Activated naive CD8-positive, alpha-beta T cell treated with anti-CD3 and anti-CD28 coated beads for 36 hours (primary cell): ENCODE measurements at regions not wholly inside any gene's neighbourhood (a gene's known extent, or its start where the extent isn't known, plus 50 kb on each side); places are given as distances from the start of the nearest gene placed in this dataset.

Source experiments
- DNase-seq: peaks from one replicate; pipeline ENCODE4 v3.0.0; 2021
- H3K27ac Mint-ChIP-seq: one replicate; pipeline ENCODE4 v1.8.0; 2022; ENCODE audit warnings: mild to moderate bottlenecking, moderate library complexity, mixed read lengths
- H3K27me3 Mint-ChIP-seq: one replicate; pipeline ENCODE4 v1.8.0; 2022; ENCODE audit warnings: mild to moderate bottlenecking, mixed read lengths
- H3K36me3 Mint-ChIP-seq: one replicate; pipeline ENCODE4 v1.8.0; 2021; ENCODE audit warnings: mild to moderate bottlenecking, mixed read lengths
- H3K4me1 Mint-ChIP-seq: one replicate; pipeline ENCODE4 v1.8.0; 2021; ENCODE audit warnings: mixed read lengths
- H3K4me3 Mint-ChIP-seq: one replicate; pipeline ENCODE4 v1.8.0; 2022; ENCODE audit warnings: mild to moderate bottlenecking, moderate library complexity, mixed read lengths
- H3K9me3 Mint-ChIP-seq: one replicate; pipeline ENCODE4 v1.8.0; 2022; ENCODE audit warnings: mixed read lengths

GRCh38 chr6:113326781-113327180 is 530.4 kb upstream of the MARCKS start:
- H3K4me3 Mint-ChIP-seq: no peak overlapping the region
- H3K27ac Mint-ChIP-seq: no peak overlapping the region
- no peaks in the 10 kb centered on the region for H3K9me3 Mint-ChIP-seq
- DNase-seq: no peak
- H3K27me3 Mint-ChIP-seq: no peaks in the 10 kb centered on the region
- no peaks in the 10 kb centered on the region for H3K36me3 Mint-ChIP-seq
- no peaks in the 10 kb centered on the region for H3K4me1 Mint-ChIP-seq

GRCh38 chr6:113328886-113329381 is 528.2 kb upstream of the MARCKS start:
- no peaks in the 10 kb centered on the region for H3K27me3 Mint-ChIP-seq
- H3K4me3 Mint-ChIP-seq: no peak overlapping the region
- H3K9me3 Mint-ChIP-seq: no peaks in the 10 kb centered on the region

GRCh38 chr6:113329942-113330635 is 527.1 kb upstream of the MARCKS start:
- no peaks in the 10 kb centered on the region for H3K4me1 Mint-ChIP-seq
- H3K27me3 Mint-ChIP-seq: no peaks in the 10 kb centered on the region
- no peak for DNase-seq
- H3K4me3 Mint-ChIP-seq: no peak overlapping the region
- H3K27ac Mint-ChIP-seq: no peak overlapping the region
- no peaks in the 10 kb centered on the region for H3K9me3 Mint-ChIP-seq
- H3K36me3 Mint-ChIP-seq: no peaks in the 10 kb centered on the region

More at GRCh38 chr6:113328886-113329381, 528.2 kb upstream of the MARCKS start:
- no peak overlapping the region for H3K27ac Mint-ChIP-seq
- H3K4me1 Mint-ChIP-seq: no peaks in the 10 kb centered on the region
- no peaks in the 10 kb centered on the region for H3K36me3 Mint-ChIP-seq
- DNase-seq: no peak

DNA sequence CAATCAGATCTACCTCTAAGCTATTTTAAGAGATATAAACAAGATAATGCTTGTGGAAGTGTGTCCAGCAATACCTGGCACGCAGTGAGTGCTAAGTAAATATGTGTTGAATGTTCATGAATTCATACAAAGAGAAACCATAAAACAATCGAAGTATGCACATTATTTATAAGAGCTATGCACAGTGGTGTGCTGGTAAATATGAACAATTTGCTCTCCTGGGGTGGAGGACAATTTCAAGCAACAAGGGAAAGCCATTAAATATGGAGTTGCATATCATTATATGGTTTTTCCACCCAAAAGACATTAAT is 526.6 kb upstream of the MARCKS start:
- Mint-ChIP-seq H3K4me1 (no peaks in the 10 kb centered on the region), H3K36me3 (no peaks in the 10 kb centered on the region), H3K27ac (no peak overlapping the region), H3K9me3 (no peaks in the 10 kb centered on the region), H3K27me3 (no peaks in the 10 kb centered on the region), H3K4me3 (no peak overlapping the region)
- no peak for DNase-seq

- Mint-ChIP-seq H3K27me3 (no peaks in the 10 kb centered on the region), H3K4me3 (no peak overlapping the region), H3K36me3 (no peaks in the 10 kb centered on the region), H3K9me3 (no peaks in the 10 kb centered on the region), H3K27ac (no peak overlapping the region), H3K4me1 (no peaks in the 10 kb centered on the region)
- DNase-seq: no peak
Observed at GRCh38 chr6:113331021-113331420, 526.1 kb upstream of the MARCKS start.

GRCh38 chr6:113338644-113339043 is 518.5 kb upstream of the MARCKS start:
- no peaks in the 10 kb centered on the region for H3K9me3 Mint-ChIP-seq
- no peaks in the 10 kb centered on the region for H3K36me3 Mint-ChIP-seq
- no peaks in the 10 kb centered on the region for H3K27me3 Mint-ChIP-seq
- no peaks in the 10 kb centered on the region for H3K4me1 Mint-ChIP-seq
- no peak for DNase-seq
- no peak overlapping the region for H3K27ac Mint-ChIP-seq
- no peak overlapping the region for H3K4me3 Mint-ChIP-seq

GRCh38 chr6:113339209-113339608 is 517.9 kb upstream of the MARCKS start:
- H3K9me3 Mint-ChIP-seq: no peaks in the 10 kb centered on the region
- no peak for DNase-seq
- H3K27me3 Mint-ChIP-seq: no peaks in the 10 kb centered on the region
- no peaks in the 10 kb centered on the region for H3K36me3 Mint-ChIP-seq
- no peak overlapping the region for H3K4me3 Mint-ChIP-seq
- H3K27ac Mint-ChIP-seq: no peak overlapping the region
- no peaks in the 10 kb centered on the region for H3K4me1 Mint-ChIP-seq

- Mint-ChIP-seq H3K4me1 (no peaks in the 10 kb centered on the region), H3K9me3 (no peaks in the 10 kb centered on the region), H3K27ac (no peak overlapping the region), H3K4me3 (no peak overlapping the region), H3K27me3 (no peaks in the 10 kb centered on the region), H3K36me3 (no peaks in the 10 kb centered on the region)
- DNase-seq: no peak
Observed at GRCh38 chr6:113340371-113340770, 516.8 kb upstream of the MARCKS start.

- Mint-ChIP-seq H3K36me3 (no peaks in the 10 kb centered on the region), H3K4me1 (no peaks in the 10 kb centered on the region), H3K27ac (no peak overlapping the region), H3K27me3 (peaks cover 4% of the 10 kb centered on the region), H3K4me3 (no peak overlapping the region), H3K9me3 (no peaks in the 10 kb centered on the region)
- no peak for DNase-seq
Observed at GRCh38 chr6:113343940-113344339, 513.2 kb upstream of the MARCKS start.

DNA sequence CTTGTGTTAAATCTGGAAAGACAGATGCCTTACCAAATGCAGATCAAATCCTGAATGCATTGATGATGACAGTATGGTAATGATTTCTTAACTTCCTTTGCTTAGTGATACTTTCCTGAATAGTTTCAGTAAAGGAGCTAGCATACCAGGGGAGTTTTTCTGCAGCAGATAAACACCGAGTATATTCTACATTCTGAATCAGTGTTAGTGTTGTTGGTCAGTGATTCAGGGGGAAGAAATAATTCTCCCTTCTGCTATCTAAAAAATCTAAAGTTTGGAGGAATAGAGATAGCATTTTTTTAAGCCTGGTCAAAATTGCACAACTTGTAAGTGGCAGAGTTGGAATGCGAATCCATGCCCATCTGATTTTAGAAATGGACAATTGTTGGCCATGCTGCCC is 512.2 kb upstream of the MARCKS start:
- Mint-ChIP-seq H3K27ac (no peak overlapping the region), H3K27me3 (peaks cover 4% of the 10 kb centered on the region), H3K36me3 (no peaks in the 10 kb centered on the region), H3K9me3 (no peaks in the 10 kb centered on the region), H3K4me1 (no peaks in the 10 kb centered on the region), H3K4me3 (no peak overlapping the region)
- no peak for DNase-seq

GRCh38 chr6:113347436-113347835 is 509.7 kb upstream of the MARCKS start:
- no peak for DNase-seq
- Mint-ChIP-seq H3K4me1 (peaks cover 9% of the 10 kb centered on the region), H3K4me3 (no peak overlapping the region), H3K36me3 (no peaks in the 10 kb centered on the region), H3K27ac (no peak overlapping the region), H3K27me3 (peaks cover 4% of the 10 kb centered on the region), H3K9me3 (no peaks in the 10 kb centered on the region)

DNA sequence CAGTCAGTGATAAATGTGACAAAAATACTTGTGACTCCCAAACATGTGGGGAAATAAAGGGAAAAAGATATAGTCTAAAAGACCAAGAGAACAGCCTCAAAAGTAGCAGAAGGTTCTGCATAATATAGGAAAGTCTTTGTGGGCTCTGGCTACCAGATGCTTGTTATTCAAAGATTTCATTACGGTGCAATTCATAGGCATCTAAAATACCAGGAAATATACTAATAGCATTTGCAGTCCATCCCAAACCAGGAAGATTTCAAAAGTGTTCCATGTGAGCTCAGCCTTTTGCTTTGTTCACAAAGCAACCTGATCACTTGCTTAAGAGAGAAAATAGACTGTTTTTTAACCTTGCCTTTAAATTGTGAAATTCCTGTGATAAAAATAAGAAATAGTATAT is 506.7 kb upstream of the MARCKS start:
- Mint-ChIP-seq H3K36me3 (no peaks in the 10 kb centered on the region), H3K9me3 (no peaks in the 10 kb centered on the region), H3K4me3 (no peak overlapping the region), H3K27me3 (peaks cover 4% of the 10 kb centered on the region), H3K27ac (no peak overlapping the region), H3K4me1 (peaks cover 9% of the 10 kb centered on the region)
- no peak for DNase-seq

DNA sequence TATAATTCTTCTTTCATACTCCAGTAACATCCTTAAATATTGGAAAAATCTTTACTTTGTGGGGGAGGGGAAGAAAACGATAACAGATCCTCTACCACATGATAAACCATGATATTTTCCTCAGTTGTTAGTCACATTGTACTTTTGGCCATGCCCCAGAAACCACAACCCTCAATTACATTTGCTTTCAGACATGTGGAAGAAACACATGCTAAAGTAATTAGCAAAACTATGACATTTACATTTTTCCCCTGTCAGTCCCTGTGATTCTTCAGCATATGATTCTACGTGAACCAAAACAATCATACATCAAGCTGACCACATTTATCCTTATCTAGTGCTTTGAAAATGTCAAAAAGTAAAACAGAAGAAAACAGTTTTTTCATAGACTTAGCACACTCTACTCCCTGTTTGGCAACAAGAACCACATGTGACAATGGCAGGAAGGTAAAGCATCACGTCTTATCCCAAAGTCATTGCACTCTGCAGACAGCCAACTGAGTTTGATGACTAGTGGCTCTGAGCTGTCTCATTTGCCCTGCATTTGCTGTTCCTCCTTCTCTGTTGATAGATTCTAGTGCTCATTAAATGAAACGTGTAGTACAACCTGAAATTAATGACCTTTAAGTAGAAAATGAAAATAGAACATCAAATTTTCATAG is 505.8 kb upstream of the MARCKS start:
- no peak for DNase-seq
- no peaks in the 10 kb centered on the region for H3K36me3 Mint-ChIP-seq
- no peaks in the 10 kb centered on the region for H3K9me3 Mint-ChIP-seq
- no peak overlapping the region for H3K4me3 Mint-ChIP-seq
- no peaks in the 10 kb centered on the region for H3K27me3 Mint-ChIP-seq
- H3K4me1 Mint-ChIP-seq: peaks cover 9% of the 10 kb centered on the region
- no peak overlapping the region for H3K27ac Mint-ChIP-seq

GRCh38 chr6:113352029-113352801 is 504.9 kb upstream of the MARCKS start:
- no peaks in the 10 kb centered on the region for H3K36me3 Mint-ChIP-seq
- no peak for DNase-seq
- peaks cover 3% of the 10 kb centered on the region for H3K27me3 Mint-ChIP-seq
- no peak overlapping the region for H3K4me3 Mint-ChIP-seq
- no peak overlapping the region for H3K27ac Mint-ChIP-seq
- H3K4me1 Mint-ChIP-seq: peaks cover 9% of the 10 kb centered on the region
- no peaks in the 10 kb centered on the region for H3K9me3 Mint-ChIP-seq

GRCh38 chr6:113352831-113353230 is 504.3 kb upstream of the MARCKS start:
- peaks cover 9% of the 10 kb centered on the region for H3K4me1 Mint-ChIP-seq
- H3K27me3 Mint-ChIP-seq: peaks cover 3% of the 10 kb centered on the region
- DNase-seq: no peak
- H3K4me3 Mint-ChIP-seq: no peak overlapping the region
- H3K36me3 Mint-ChIP-seq: no peaks in the 10 kb centered on the region
- H3K27ac Mint-ChIP-seq: no peak overlapping the region
- H3K9me3 Mint-ChIP-seq: no peaks in the 10 kb centered on the region
